SJCRH30 (cell line): ENCODE measurements at regions not wholly inside any gene's neighbourhood (a gene's known extent, or its start where the extent isn't known, plus 50 kb on each side); places are given as distances from the start of the nearest gene placed in this dataset.
"Not testable (repeated sequence)": the region's sequence is repeated elsewhere in the genome, so short reads cannot be mapped to it uniquely, and the experiment has no call there.

Experiments used
- DNase-seq, 2 experiments: peaks; one replicate each; pipeline ENCODE4 v3.0.0-alpha.2; 2015 to 2020
- H3K27ac ChIP-seq: fragments of 250-450 bp; sonication (Bioruptor Pico); 2 replicates; pipeline ENCODE4 v1.5.1; 2020; ENCODE audit warnings: mild to moderate bottlenecking, moderate library complexity
- H3K27me3 ChIP-seq: fragments of 250-450 bp; sonication (Bioruptor Pico); 2 replicates; pipeline ENCODE4 v1.5.1; 2020; ENCODE audit warnings: mild to moderate bottlenecking, moderate library complexity
- H3K36me3 ChIP-seq: fragments of 250-450 bp; sonication (Bioruptor Pico); 2 replicates; pipeline ENCODE4 v1.5.1; 2020; ENCODE audit warnings: mild to moderate bottlenecking, moderate library complexity
- H3K4me1 ChIP-seq: fragments of 250-450 bp; sonication (Bioruptor Pico); 2 replicates; pipeline ENCODE4 v1.5.1; 2020; ENCODE audit warnings: mild to moderate bottlenecking, moderate library complexity
- H3K4me3 ChIP-seq: fragments of 250-450 bp; sonication (Bioruptor Pico); 2 replicates; pipeline ENCODE4 v1.5.1; 2020; ENCODE audit warnings: mild to moderate bottlenecking, moderate library complexity
- H3K9me3 ChIP-seq: fragments of 250-450 bp; sonication (Bioruptor Pico); replicated peaks from 2 replicates; pipeline ENCODE4 v1.5.1; 2020; ENCODE audit warnings: mild to moderate bottlenecking, moderate library complexity

DNA sequence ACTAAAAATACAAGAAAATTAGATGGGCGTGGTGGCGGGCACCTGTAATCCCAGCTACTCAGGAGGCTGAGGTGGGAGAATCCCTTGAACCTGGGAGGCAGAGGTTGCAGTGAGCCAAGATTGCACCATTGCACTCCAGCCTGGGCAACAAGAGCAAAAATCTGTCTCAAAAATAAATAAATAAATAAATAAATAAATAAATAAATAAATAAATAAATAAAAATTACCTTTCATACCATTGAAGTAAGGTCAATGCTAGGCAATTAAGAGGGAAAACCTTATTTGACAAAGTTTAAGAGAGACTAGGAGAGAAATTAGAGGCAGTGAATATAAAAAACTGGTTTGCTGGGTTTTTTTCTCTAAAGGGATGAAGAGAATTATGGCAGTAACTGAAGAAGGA, 781.1 kb upstream of the GBE1 start:
- H3K27me3 ChIP-seq, H3K4me3 ChIP-seq, H3K4me1 ChIP-seq, H3K9me3 ChIP-seq, H3K36me3 ChIP-seq, H3K27ac ChIP-seq, DNase-seq: not testable (repeated sequence)

DNA sequence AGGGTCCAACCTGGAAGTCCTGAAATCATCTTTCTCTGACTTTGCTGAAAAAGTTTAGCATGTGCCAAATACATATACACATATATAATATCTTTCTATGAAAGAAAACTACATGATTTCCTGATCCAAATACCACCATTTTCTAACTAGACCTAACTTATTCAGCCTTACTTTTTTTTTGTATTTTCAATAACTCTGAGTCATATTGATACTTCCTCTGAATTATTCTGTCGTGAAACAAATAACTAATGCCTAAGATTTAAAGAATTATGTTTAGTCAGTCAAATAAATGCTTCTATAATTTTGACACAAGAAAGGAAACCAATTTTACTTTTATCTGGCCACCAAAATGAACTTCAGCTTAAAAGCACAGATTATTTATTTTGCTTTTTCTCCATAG, 760.2 kb upstream of the GBE1 start:
- no peaks in the 10 kb centered on the region for H3K36me3 ChIP-seq
- H3K27ac ChIP-seq: no peak overlapping the region
- no peaks in the 10 kb centered on the region for H3K9me3 ChIP-seq
- H3K4me3 ChIP-seq: no peak overlapping the region
- no peak for DNase-seq
- no peaks in the 10 kb centered on the region for H3K27me3 ChIP-seq
- H3K4me1 ChIP-seq: no peaks in the 10 kb centered on the region

DNA sequence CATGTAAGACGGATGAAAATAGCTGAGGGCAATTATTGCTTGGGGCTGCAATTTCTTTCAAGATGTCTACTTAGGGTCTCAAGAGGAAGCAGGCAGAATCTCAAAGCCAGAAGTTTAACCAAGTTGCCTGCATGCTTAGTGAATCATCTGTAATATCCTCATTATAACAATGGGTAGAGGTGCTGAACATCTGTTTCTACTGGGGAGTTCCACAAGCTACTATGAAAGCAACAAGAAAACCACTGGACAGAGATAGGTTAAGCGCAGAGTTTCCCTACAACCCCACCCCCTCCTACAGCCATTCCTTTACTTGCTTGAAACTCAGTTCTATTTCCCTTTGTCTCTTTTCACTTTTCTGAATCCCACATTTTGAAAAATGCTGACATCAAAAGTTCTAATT, 759.4 kb upstream of the GBE1 start:
- Histone ChIP-seq H3K27ac (no peak overlapping the region), H3K4me3 (no peak overlapping the region), H3K9me3 (no peaks in the 10 kb centered on the region), H3K4me1 (no peaks in the 10 kb centered on the region), H3K36me3 (no peaks in the 10 kb centered on the region), H3K27me3 (no peaks in the 10 kb centered on the region)
- DNase-seq: no peak

DNA sequence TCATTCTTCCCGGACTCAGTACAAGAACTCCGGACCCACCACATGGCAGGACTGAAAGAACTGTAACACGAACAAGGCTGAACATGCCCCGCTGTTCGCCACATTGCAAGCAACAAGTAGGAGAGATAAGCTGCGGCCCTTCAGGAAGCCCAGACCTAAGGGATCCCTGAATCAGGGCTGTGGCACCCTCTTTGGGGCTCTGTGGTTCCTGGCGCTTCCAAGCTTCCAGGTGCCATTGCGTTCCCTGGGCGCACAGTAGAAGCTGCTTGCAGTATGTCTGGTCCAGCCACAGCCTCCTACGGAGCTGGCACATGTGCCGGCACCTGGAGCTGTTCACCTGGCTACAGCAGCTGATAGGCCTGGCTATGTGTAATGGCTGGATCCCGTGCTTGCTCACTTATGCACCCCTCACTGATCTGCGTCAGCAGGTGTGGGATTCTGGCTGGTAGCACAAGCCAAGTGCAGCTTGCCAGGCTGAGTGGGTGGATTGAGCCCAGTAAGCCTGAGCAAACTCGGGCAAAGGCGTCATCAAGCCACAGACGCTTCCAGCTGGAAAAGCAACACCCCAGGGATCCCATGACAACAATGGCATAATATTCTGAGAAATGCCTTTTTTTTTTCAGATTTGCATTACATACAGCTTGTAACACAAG, 748.6 kb upstream of the GBE1 start:
- H3K4me1 ChIP-seq: no peaks in the 10 kb centered on the region
- no peaks in the 10 kb centered on the region for H3K9me3 ChIP-seq
- H3K4me3 ChIP-seq: no peak overlapping the region
- H3K36me3 ChIP-seq: no peaks in the 10 kb centered on the region
- DNase-seq: peak; percentile 8 to 34
- no peaks in the 10 kb centered on the region for H3K27me3 ChIP-seq
- no peak overlapping the region for H3K27ac ChIP-seq

DNA sequence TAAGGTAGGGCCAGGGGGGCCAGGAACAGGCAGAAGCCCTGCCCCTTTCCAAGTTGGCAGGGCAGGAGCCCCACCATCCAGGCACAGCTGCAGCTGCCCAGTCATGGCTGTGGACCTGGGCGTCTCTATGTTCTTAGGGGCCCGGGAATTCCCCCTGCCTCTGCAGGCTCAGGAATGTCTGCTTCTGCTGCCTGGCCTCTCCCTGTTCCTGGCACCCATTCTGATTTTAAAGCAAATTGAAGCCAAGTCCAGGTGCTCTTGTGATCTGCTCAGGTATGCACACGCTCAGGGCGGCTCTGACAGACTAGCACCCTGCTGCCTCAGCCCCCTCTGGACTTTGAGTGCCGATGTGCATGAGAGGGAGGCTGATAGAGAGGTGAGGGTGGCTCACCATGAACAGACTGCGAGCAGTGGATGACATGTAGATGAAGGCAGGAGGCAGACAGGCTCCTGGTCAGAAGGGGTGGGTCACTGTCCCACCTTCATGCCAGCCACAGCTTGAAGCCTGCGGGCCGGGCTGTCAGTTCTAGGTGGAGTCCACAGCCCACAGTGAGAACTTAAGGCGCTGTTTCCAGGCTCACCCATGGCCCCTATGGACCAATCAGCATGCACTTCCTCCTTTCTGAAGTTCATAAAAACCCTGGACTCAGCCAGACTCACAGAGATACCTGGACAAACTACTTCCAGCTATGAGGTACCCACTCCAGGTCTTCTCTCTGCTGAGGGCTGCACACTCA, 747.8 kb upstream of the GBE1 start:
- no peaks in the 10 kb centered on the region for H3K4me1 ChIP-seq
- H3K36me3 ChIP-seq: no peaks in the 10 kb centered on the region
- H3K4me3 ChIP-seq: no peak overlapping the region
- no peak overlapping the region for H3K27ac ChIP-seq
- H3K27me3 ChIP-seq: no peaks in the 10 kb centered on the region
- DNase-seq: no peak
- no peaks in the 10 kb centered on the region for H3K9me3 ChIP-seq

DNA sequence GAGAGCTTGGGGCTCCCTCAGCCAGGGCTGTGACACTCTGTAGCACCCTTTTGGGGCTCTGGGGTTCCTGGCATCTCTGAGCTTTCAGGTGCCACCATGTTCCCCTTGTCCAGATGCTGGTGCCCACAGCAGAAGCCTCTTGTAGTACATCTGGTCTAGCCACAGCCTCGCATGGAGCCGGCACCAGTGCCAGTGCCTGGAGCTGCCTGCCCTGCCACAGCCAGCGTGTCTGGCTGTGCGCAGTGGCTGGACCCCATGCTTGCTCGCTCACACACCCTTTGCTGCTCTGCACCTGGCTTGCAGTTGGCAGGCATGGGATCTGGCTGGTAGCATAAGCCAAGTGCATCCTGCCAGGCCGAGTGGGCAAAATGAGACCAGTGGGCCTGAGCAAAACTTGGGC, 744.8 kb upstream of the GBE1 start:
- Histone ChIP-seq H3K27me3 (no peaks in the 10 kb centered on the region), H3K4me1 (no peaks in the 10 kb centered on the region), H3K4me3 (no peak overlapping the region), H3K9me3 (no peaks in the 10 kb centered on the region), H3K36me3 (no peaks in the 10 kb centered on the region), H3K27ac (no peak overlapping the region)
- no peak for DNase-seq

GRCh38 chr3:82505079-82505756, 743.8 kb upstream of the GBE1 start:
- no peaks in the 10 kb centered on the region for H3K36me3 ChIP-seq
- H3K9me3 ChIP-seq: no peaks in the 10 kb centered on the region
- no peaks in the 10 kb centered on the region for H3K27me3 ChIP-seq
- H3K4me1 ChIP-seq: no peaks in the 10 kb centered on the region
- no peak overlapping the region for H3K4me3 ChIP-seq
- DNase-seq: no peak
- no peak overlapping the region for H3K27ac ChIP-seq

DNA sequence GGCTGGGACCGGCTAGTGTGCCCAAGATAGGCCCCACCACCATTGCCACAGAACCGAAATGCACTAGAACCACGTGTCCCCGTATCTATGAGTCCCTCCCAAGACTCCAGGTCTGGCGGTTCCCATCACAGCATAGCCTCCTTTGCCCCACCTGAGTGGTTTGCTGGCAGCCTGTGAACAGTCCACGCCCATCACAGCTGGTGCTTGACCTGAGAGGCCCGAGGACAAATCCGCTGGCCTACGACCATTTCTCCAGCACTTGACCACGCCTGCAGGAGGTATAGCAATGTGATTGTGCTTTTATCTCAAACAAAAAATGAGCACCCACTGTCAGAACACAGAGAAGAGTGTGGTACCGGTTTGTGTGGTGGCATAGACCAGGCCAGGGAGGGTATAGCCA, 736.7 kb upstream of the GBE1 start:
- no peak overlapping the region for H3K27ac ChIP-seq
- H3K27me3 ChIP-seq: no peaks in the 10 kb centered on the region
- no peaks in the 10 kb centered on the region for H3K36me3 ChIP-seq
- no peak overlapping the region for H3K4me3 ChIP-seq
- DNase-seq: no peak
- H3K4me1 ChIP-seq: no peaks in the 10 kb centered on the region
- no peaks in the 10 kb centered on the region for H3K9me3 ChIP-seq

GRCh38 chr3:82496890-82497560, 735.6 kb upstream of the GBE1 start:
- no peaks in the 10 kb centered on the region for H3K36me3 ChIP-seq
- no peak overlapping the region for H3K27ac ChIP-seq
- DNase-seq: peak in 1 of 2 experiments; percentile 30
- H3K27me3 ChIP-seq: no peaks in the 10 kb centered on the region
- no peaks in the 10 kb centered on the region for H3K4me1 ChIP-seq
- no peaks in the 10 kb centered on the region for H3K9me3 ChIP-seq
- H3K4me3 ChIP-seq: no peak overlapping the region

DNA sequence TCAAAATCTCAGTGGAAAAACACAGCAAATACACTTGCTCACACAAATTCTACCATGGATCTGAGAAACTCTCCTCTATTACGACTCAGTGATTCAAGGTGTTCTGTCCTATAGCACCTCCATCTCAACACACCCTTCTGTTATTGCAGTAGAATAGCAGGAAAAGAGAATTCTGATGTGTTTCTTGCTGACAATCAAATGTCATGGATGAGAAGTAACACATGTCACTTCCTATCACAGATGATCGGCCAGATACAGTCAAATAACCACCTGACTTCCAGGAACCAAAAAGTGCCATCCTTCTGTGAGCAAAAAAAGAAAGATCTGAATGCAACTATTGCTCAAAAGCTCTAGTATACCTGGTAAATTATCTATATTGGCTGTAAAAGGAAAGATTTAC, 734.2 kb upstream of the GBE1 start:
- no peaks in the 10 kb centered on the region for H3K36me3 ChIP-seq
- H3K27me3 ChIP-seq: no peaks in the 10 kb centered on the region
- no peaks in the 10 kb centered on the region for H3K9me3 ChIP-seq
- no peak overlapping the region for H3K27ac ChIP-seq
- DNase-seq: no peak
- H3K4me3 ChIP-seq: no peak overlapping the region
- no peaks in the 10 kb centered on the region for H3K4me1 ChIP-seq

GRCh38 chr3:82494977-82495489, 733.6 kb upstream of the GBE1 start:
- no peaks in the 10 kb centered on the region for H3K27me3 ChIP-seq
- no peak for DNase-seq
- no peak overlapping the region for H3K27ac ChIP-seq

GRCh38 chr3:82493858-82494257, 732.4 kb upstream of the GBE1 start:
- H3K36me3 ChIP-seq: no peaks in the 10 kb centered on the region
- H3K9me3 ChIP-seq: no peaks in the 10 kb centered on the region
- no peaks in the 10 kb centered on the region for H3K27me3 ChIP-seq
- no peaks in the 10 kb centered on the region for H3K4me1 ChIP-seq
- no peak overlapping the region for H3K4me3 ChIP-seq
- H3K27ac ChIP-seq: no peak overlapping the region
- no peak for DNase-seq

More at GRCh38 chr3:82494977-82495489, 733.6 kb upstream of the GBE1 start:
- Histone ChIP-seq H3K4me3 (no peak overlapping the region), H3K4me1 (no peaks in the 10 kb centered on the region), H3K9me3 (no peaks in the 10 kb centered on the region), H3K36me3 (no peaks in the 10 kb centered on the region)

GRCh38 chr3:82475306-82475705, 713.9 kb upstream of the GBE1 start:
- no peak overlapping the region for H3K27ac ChIP-seq
- H3K9me3 ChIP-seq: no peaks in the 10 kb centered on the region
- H3K4me1 ChIP-seq: no peaks in the 10 kb centered on the region
- no peaks in the 10 kb centered on the region for H3K27me3 ChIP-seq
- no peak for DNase-seq
- H3K36me3 ChIP-seq: no peaks in the 10 kb centered on the region
- no peak overlapping the region for H3K4me3 ChIP-seq

GRCh38 chr3:82474711-82475110, 713.3 kb upstream of the GBE1 start:
- DNase-seq: no peak
- Histone ChIP-seq H3K36me3 (no peaks in the 10 kb centered on the region), H3K4me1 (no peaks in the 10 kb centered on the region), H3K4me3 (no peak overlapping the region), H3K27ac (no peak overlapping the region), H3K9me3 (no peaks in the 10 kb centered on the region), H3K27me3 (no peaks in the 10 kb centered on the region)
